Endodermal cell (in vitro differentiated cells): ENCODE measurements at regions not wholly inside any gene's neighbourhood (a gene's known extent, or its start where the extent isn't known, plus 50 kb on each side); places are given as distances from the start of the nearest gene placed in this dataset.

Experiments
- DNase-seq: peaks from one replicate; pipeline ENCODE4 v3.0.0-alpha.2; 2017
- H3K27ac ChIP-seq: 2 replicates; pipeline ENCODE4 v1.5.1; 2013; ENCODE audit warnings: mild to moderate bottlenecking, low read depth, low read length, moderate library complexity
- H3K27me3 ChIP-seq: 2 replicates; pipeline ENCODE4 v1.6.1; 2013; ENCODE audit warnings: mild to moderate bottlenecking, low read length, moderate library complexity; ENCODE audit not compliant: insufficient read depth, control insufficient read depth, poor library complexity, severe bottlenecking
- H3K36me3 ChIP-seq: 2 replicates; pipeline ENCODE4 v1.7.0; 2013; ENCODE audit warnings: mild to moderate bottlenecking, low read length, moderate library complexity; ENCODE audit not compliant: control insufficient read depth, insufficient read depth
- H3K4me1 ChIP-seq: one replicate; pipeline ENCODE4 v1.7.0; 2013; ENCODE audit warnings: low read length; ENCODE audit not compliant: control insufficient read depth, insufficient read depth
- H3K4me3 ChIP-seq: 2 replicates; pipeline ENCODE4 v1.5.1; 2013; ENCODE audit warnings: mild to moderate bottlenecking, low read length, moderate library complexity
- H3K9ac ChIP-seq: 2 replicates; pipeline ENCODE4 v1.6.1; 2013; ENCODE audit warnings: mild to moderate bottlenecking, low read length, moderate library complexity; ENCODE audit not compliant: poor library complexity, severe bottlenecking; ENCODE audit errors: extremely low read depth
- H3K9me3 ChIP-seq: 2 replicates; pipeline ENCODE4 v1.6.1; 2013; ENCODE audit warnings: mild to moderate bottlenecking, low read length, moderate library complexity; ENCODE audit not compliant: control insufficient read depth
- H3K27ac Mint-ChIP-seq: 2 replicates; pipeline ENCODE4 v1.8.0; 2020; ENCODE audit warnings: mixed read lengths
- H3K27me3 Mint-ChIP-seq: 2 replicates; pipeline ENCODE4 v1.8.0; 2021; ENCODE audit warnings: mild to moderate bottlenecking, mixed read lengths; ENCODE audit not compliant: insufficient read depth
- H3K36me3 Mint-ChIP-seq: 2 replicates; pipeline ENCODE4 v1.8.0; 2020; ENCODE audit warnings: low read depth, mixed read lengths
- H3K4me1 Mint-ChIP-seq: 2 replicates; pipeline ENCODE4 v1.8.0; 2020; ENCODE audit warnings: mixed read lengths
- H3K4me3 Mint-ChIP-seq: 2 replicates; pipeline ENCODE4 v1.8.0; 2020; ENCODE audit warnings: mild to moderate bottlenecking, moderate library complexity, mixed read lengths
- H3K9me3 Mint-ChIP-seq: 2 replicates; pipeline ENCODE4 v1.8.0; 2020; ENCODE audit warnings: mild to moderate bottlenecking, mixed read lengths
- CTCF ChIP-seq: fragments of 200-600 bp; sonication (generic); conservative IDR thresholded peaks from 2 replicates; pipeline ENCODE4 v1.5.0; 2021; ENCODE audit warnings: antibody characterized with exemption, mild to moderate bottlenecking
- WGBS, 2 experiments: methylation state at CpG; one replicate each; pipeline versions ENCODE4 v1.1.5 to v1.1.7; 2013; ENCODE audit warnings: missing lambda C conversion rate in 2 of 2, mixed read lengths in 1 of 2; ENCODE audit not compliant: insufficient coverage in 1 of 2, insufficient read length in 1 of 2; 5-methylcytosine and 5-hydroxymethylcytosine counted together

- Histone ChIP-seq H3K27ac (no peak overlapping the region), H3K4me3 (no peak overlapping the region), H3K36me3 (no peaks in the 10 kb centered on the region), H3K9ac (no peak overlapping the region), H3K4me1 (no peaks in the 10 kb centered on the region), H3K9me3 (no peaks in the 10 kb centered on the region), H3K27me3 (no peaks in the 10 kb centered on the region)
- 86 to 100% methylated on average over 1 of the region's 1 CpG for WGBS, 2 experiments
- Mint-ChIP-seq H3K27ac (no peak overlapping the region), H3K9me3 (no peaks in the 10 kb centered on the region), H3K36me3 (no peaks in the 10 kb centered on the region), H3K27me3 (no peaks in the 10 kb centered on the region), H3K4me1 (no peaks in the 10 kb centered on the region), H3K4me3 (no peak overlapping the region)
- TF ChIP-seq CTCF, result no peak
- no peak for DNase-seq
Observed at GRCh38 chr10:88023676-88024075, 160.3 kb downstream of the PTEN start.

GRCh38 chr10:88026031-88026430, 162.6 kb downstream of the PTEN start:
- no peak for DNase-seq
- 95 to 97% methylated on average over 3 of the region's 3 CpGs for WGBS, 2 experiments
- no peaks in the 10 kb centered on the region for H3K4me1 ChIP-seq
- no peaks in the 10 kb centered on the region for H3K36me3 Mint-ChIP-seq
- no peak overlapping the region for H3K4me3 Mint-ChIP-seq
- H3K27ac ChIP-seq, result no peak overlapping the region
- no peaks in the 10 kb centered on the region for H3K27me3 Mint-ChIP-seq
- H3K9me3 Mint-ChIP-seq, result no peaks in the 10 kb centered on the region
- H3K9me3 ChIP-seq, result no peaks in the 10 kb centered on the region
- no peaks in the 10 kb centered on the region for H3K4me1 Mint-ChIP-seq
- no peak overlapping the region for H3K4me3 ChIP-seq
- H3K27me3 ChIP-seq, result no peaks in the 10 kb centered on the region
- H3K27ac Mint-ChIP-seq, result no peak overlapping the region
- no peaks in the 10 kb centered on the region for H3K36me3 ChIP-seq
- no peak for TF ChIP-seq CTCF
- H3K9ac ChIP-seq, result no peak overlapping the region

GRCh38 chr10:88027570-88027969, 164.1 kb downstream of the PTEN start:
- Histone ChIP-seq H3K4me3 (no peak overlapping the region), H3K4me1 (no peaks in the 10 kb centered on the region), H3K9me3 (no peaks in the 10 kb centered on the region), H3K36me3 (no peaks in the 10 kb centered on the region), H3K27ac (no peak overlapping the region), H3K27me3 (no peaks in the 10 kb centered on the region), H3K9ac (no peak overlapping the region)
- TF ChIP-seq CTCF, result no peak
- no peaks in the 10 kb centered on the region for H3K36me3 Mint-ChIP-seq
- H3K4me1 Mint-ChIP-seq, result no peaks in the 10 kb centered on the region
- no peak for DNase-seq
- no peak overlapping the region for H3K27ac Mint-ChIP-seq
- no peak overlapping the region for H3K4me3 Mint-ChIP-seq
- H3K9me3 Mint-ChIP-seq, result no peaks in the 10 kb centered on the region
- H3K27me3 Mint-ChIP-seq, result no peaks in the 10 kb centered on the region
- 100% methylated on average over 3 to 4 of the region's 4 CpGs for WGBS, 2 experiments
